Neuronal stem cell (in vitro differentiated cells): ENCODE measurements at regions not wholly inside any gene's neighbourhood (a gene's known extent, or its start where the extent isn't known, plus 50 kb on each side); places are given as distances from the start of the nearest gene placed in this dataset.
A peak's percentile ranks its signal among the peaks of the same experiment; 100 is the strongest.

Experiments used
- DNase-seq: peaks from one replicate; pipeline ENCODE4 v3.0.0-alpha.2; 2013; ENCODE audit warnings: low spot score
- H2AFZ ChIP-seq: one replicate; pipeline ENCODE4 v1.6.1; 2013; ENCODE audit warnings: mild to moderate bottlenecking, low read length, inconsistent platforms
- H2AK5ac ChIP-seq: 2 replicates; pipeline ENCODE4 v1.6.1; 2013; ENCODE audit warnings: low read depth, mild to moderate bottlenecking, inconsistent platforms, low read length, moderate library complexity, mixed read lengths
- H2BK120ac ChIP-seq: 2 replicates; pipeline ENCODE4 v1.6.1; 2013; ENCODE audit warnings: low read depth, mild to moderate bottlenecking, inconsistent platforms, low read length, moderate library complexity, mixed read lengths
- H2BK12ac ChIP-seq: one replicate; pipeline ENCODE4 v1.6.1; 2013; ENCODE audit warnings: low read length, inconsistent platforms
- H2BK15ac ChIP-seq: 2 replicates; pipeline ENCODE4 v1.6.1; 2013; ENCODE audit warnings: mild to moderate bottlenecking, low read length, inconsistent platforms, mixed read lengths
- H2BK5ac ChIP-seq: one replicate; pipeline ENCODE4 v1.6.1; 2013; ENCODE audit warnings: inconsistent platforms, mild to moderate bottlenecking, low read length, moderate library complexity
- H3K14ac ChIP-seq: one replicate; pipeline ENCODE4 v1.6.1; 2013; ENCODE audit warnings: low read length, inconsistent platforms
- H3K18ac ChIP-seq: 2 replicates; pipeline ENCODE4 v1.6.1; 2013; ENCODE audit warnings: low read length, inconsistent platforms
- H3K23ac ChIP-seq: 2 replicates; pipeline ENCODE4 v1.6.1; 2013; ENCODE audit warnings: low read depth, mild to moderate bottlenecking, mixed read lengths, low read length, inconsistent platforms; ENCODE audit not compliant: poor library complexity
- H3K27ac ChIP-seq: replicated peaks from 3 replicates; pipeline ENCODE4 v1.5.1; 2013; ENCODE audit warnings: low read length, inconsistent platforms
- H3K27me3 ChIP-seq, 3 experiments: 2 replicates each; pipeline ENCODE4 v1.6.1; 2013; ENCODE audit warnings: low read length in 3 of 3, mild to moderate bottlenecking in 2 of 3, inconsistent platforms in 1 of 3, low read depth in 1 of 3, mixed read lengths in 1 of 3, moderate library complexity in 1 of 3; ENCODE audit not compliant: control insufficient read depth in 3 of 3, insufficient read depth in 3 of 3
- H3K36me3 ChIP-seq, 2 donors: replicated peaks in 1 of 2; 2 replicates each; pipeline ENCODE4 v1.6.1; 2013; ENCODE audit warnings: low read length in 2 of 2; ENCODE audit not compliant: control insufficient read depth in 2 of 2, insufficient read depth in 2 of 2
- H3K4ac ChIP-seq: 2 replicates; pipeline ENCODE4 v1.6.1; 2013; ENCODE audit warnings: inconsistent platforms, mild to moderate bottlenecking, low read length, moderate library complexity
- H3K4me1 ChIP-seq, 2 donors: 1 replicate in 1 of 2; 2 replicates in 1 of 2; pipeline ENCODE4 v1.6.1; 2013; ENCODE audit warnings: low read length in 2 of 2, low read depth in 1 of 2; ENCODE audit not compliant: control insufficient read depth in 2 of 2, insufficient read depth in 1 of 2
- H3K4me2 ChIP-seq: one replicate; pipeline ENCODE4 v1.6.1; 2013; ENCODE audit warnings: mild to moderate bottlenecking, low read length, inconsistent platforms; ENCODE audit not compliant: insufficient read depth, poor library complexity, severe bottlenecking
- H3K4me3 ChIP-seq, 2 donors: 2 replicates each; pipeline ENCODE4 v1.5.1; 2013; ENCODE audit warnings: low read length in 2 of 2, mild to moderate bottlenecking in 2 of 2, inconsistent platforms in 1 of 2, moderate library complexity in 1 of 2
- H3K79me1 ChIP-seq: one replicate; pipeline ENCODE4 v1.6.1; 2013; ENCODE audit warnings: low read depth, mild to moderate bottlenecking, inconsistent platforms, low read length, moderate library complexity
- H3K9ac ChIP-seq: one replicate; pipeline ENCODE4 v1.6.1; 2013; ENCODE audit warnings: mild to moderate bottlenecking, low read depth, low read length, inconsistent platforms; ENCODE audit not compliant: poor library complexity
- H3K9me3 ChIP-seq, 2 donors: replicated peaks in 1 of 2; 2 replicates each; pipeline versions ENCODE3 to v1.6.1; 2013; ENCODE audit warnings: low read length in 2 of 2, mild to moderate bottlenecking in 2 of 2, inconsistent platforms in 1 of 2, low read depth in 1 of 2, mixed read lengths in 1 of 2, moderate library complexity in 1 of 2; ENCODE audit not compliant: control insufficient read depth in 2 of 2, insufficient read depth in 1 of 2
- H4K8ac ChIP-seq: one replicate; pipeline ENCODE4 v1.6.1; 2013; ENCODE audit warnings: low read depth, mild to moderate bottlenecking, inconsistent platforms, low read length, moderate library complexity
- H4K91ac ChIP-seq: one replicate; pipeline ENCODE4 v1.6.1; 2013; ENCODE audit warnings: low read length, low read depth, mild to moderate bottlenecking, inconsistent platforms; ENCODE audit not compliant: poor library complexity
- WGBS, 2 donors: extraction: QIAGEN DNeasy Blood & Tissue Kit; methylation state at CpG; one replicate each; pipeline ENCODE4 v1.1.7; 2013; ENCODE audit warnings: missing lambda C conversion rate in 2 of 2, mixed read lengths in 1 of 2; ENCODE audit not compliant: insufficient read length in 2 of 2, insufficient replicate concordance in 1 of 2; ENCODE audit errors: extremely low coverage in 2 of 2; 5-methylcytosine and 5-hydroxymethylcytosine counted together

GRCh38 chr15:25933456-25934158 is 70.5 kb upstream of the ATP10A start:
- Histone ChIP-seq H3K4me1 (peaks cover 0 to 8% of the 10 kb centered on the region in 2 donors), H3K9ac (peak overlapping the region; percentile 65), H2BK12ac (peak overlapping the region; percentile 89), H3K4ac (no peak overlapping the region), H3K9me3 (peaks cover 0 to 2% of the 10 kb centered on the region in 2 donors), H3K4me2 (peak overlapping the region; percentile 35), H2BK15ac (peak overlapping the region; percentile 4), H4K8ac (no peak overlapping the region), H2AFZ (peak overlapping the region; percentile 99), H3K27ac (no peak overlapping the region), H3K79me1 (no peaks in the 10 kb centered on the region), H2BK5ac (no peak overlapping the region), H3K36me3 (no peaks in the 10 kb centered on the region), H2AK5ac (no peak overlapping the region), H2BK120ac (peak overlapping the region; percentile 83), H4K91ac (no peak overlapping the region), H3K23ac (no peak overlapping the region), H3K18ac (peak overlapping the region; percentile 95), H3K14ac (peak overlapping the region; percentile 14), H3K4me3 (peak overlapping the region in 1 of 2 donors; percentile 37), H3K27me3 (no peaks in the 10 kb centered on the region)
- no CpG with 5 or more reads among the region's 23 CpGs for WGBS, 2 donors
- DNase-seq, result peak; percentile 51

GRCh38 chr15:25932696-25933095 is 69.6 kb upstream of the ATP10A start:
- WGBS, 2 donors, result no CpG with 5 or more reads among the region's 8 CpGs
- Histone ChIP-seq H3K9ac (no peak overlapping the region), H3K14ac (no peak overlapping the region)

GRCh38 chr15:25931851-25932250 is 68.7 kb upstream of the ATP10A start:
- no peak overlapping the region for H4K91ac ChIP-seq
- H3K9ac ChIP-seq, result no peak overlapping the region
- H3K4me3 ChIP-seq, result no peak overlapping the region
- no peak overlapping the region for H3K18ac ChIP-seq
- H3K9me3 ChIP-seq, result peaks cover 0 to 2% of the 10 kb centered on the region in 2 donors
- no peak overlapping the region for H2BK5ac ChIP-seq
- no peak overlapping the region for H2BK12ac ChIP-seq
- H2BK120ac ChIP-seq, result no peak overlapping the region
- no peak for DNase-seq
- no peak overlapping the region for H3K23ac ChIP-seq
- H3K79me1 ChIP-seq, result no peaks in the 10 kb centered on the region
- no peak overlapping the region for H3K14ac ChIP-seq
- no peak overlapping the region for H2BK15ac ChIP-seq
- no peak overlapping the region for H3K27ac ChIP-seq
- no peaks in the 10 kb centered on the region for H3K27me3 ChIP-seq
- H3K4ac ChIP-seq, result no peak overlapping the region
- H3K4me2 ChIP-seq, result no peak overlapping the region
- peaks cover 0 to 8% of the 10 kb centered on the region in 2 donors for H3K4me1 ChIP-seq
- H2AK5ac ChIP-seq, result no peak overlapping the region
- WGBS, 2 donors, result no CpG with 5 or more reads among the region's 1 CpG
- no peak overlapping the region for H4K8ac ChIP-seq
- no peak overlapping the region for H2AFZ ChIP-seq
- no peaks in the 10 kb centered on the region for H3K36me3 ChIP-seq

More at GRCh38 chr15:25932696-25933095, 69.6 kb upstream of the ATP10A start:
- H4K8ac ChIP-seq, result no peak overlapping the region
- H3K4me2 ChIP-seq, result no peak overlapping the region
- H2BK15ac ChIP-seq, result no peak overlapping the region
- no peak overlapping the region for H3K27ac ChIP-seq
- peaks cover 0 to 2% of the 10 kb centered on the region in 2 donors for H3K9me3 ChIP-seq
- no peaks in the 10 kb centered on the region for H3K27me3 ChIP-seq
- H2AK5ac ChIP-seq, result no peak overlapping the region
- no peak overlapping the region for H4K91ac ChIP-seq
- no peak overlapping the region for H3K4me3 ChIP-seq
- no peaks in the 10 kb centered on the region for H3K36me3 ChIP-seq
- H3K18ac ChIP-seq, result no peak overlapping the region
- no peak for DNase-seq
- H3K79me1 ChIP-seq, result no peaks in the 10 kb centered on the region
- H3K4ac ChIP-seq, result no peak overlapping the region
- H2BK12ac ChIP-seq, result no peak overlapping the region
- no peak overlapping the region for H3K23ac ChIP-seq
- H3K4me1 ChIP-seq, result peaks cover 0 to 8% of the 10 kb centered on the region in 2 donors
- H2BK5ac ChIP-seq, result no peak overlapping the region
- no peak overlapping the region for H2AFZ ChIP-seq
- H2BK120ac ChIP-seq, result no peak overlapping the region

GRCh38 chr15:25930931-25931330 is 67.8 kb upstream of the ATP10A start:
- DNase-seq, result no peak
- Histone ChIP-seq H3K36me3 (no peaks in the 10 kb centered on the region), H3K27me3 (no peaks in the 10 kb centered on the region), H3K9ac (no peak overlapping the region), H3K18ac (peak overlapping the region; percentile 72), H3K4me3 (no peak overlapping the region), H2BK15ac (no peak overlapping the region), H2BK120ac (no peak overlapping the region), H4K8ac (no peak overlapping the region), H3K27ac (no peak overlapping the region), H2BK5ac (no peak overlapping the region), H2AFZ (no peak overlapping the region), H3K4me2 (no peak overlapping the region), H3K9me3 (peaks cover 0 to 2% of the 10 kb centered on the region in 2 donors), H2AK5ac (no peak overlapping the region), H2BK12ac (no peak overlapping the region), H3K4ac (no peak overlapping the region), H3K14ac (no peak overlapping the region), H3K79me1 (no peaks in the 10 kb centered on the region), H4K91ac (no peak overlapping the region), H3K23ac (no peak overlapping the region), H3K4me1 (peaks cover 0 to 8% of the 10 kb centered on the region in 2 donors)
- WGBS, 2 donors, result no CpG with 5 or more reads among the region's 2 CpGs
